Nephron (organoid): ENCODE measurements at regions not wholly inside any gene's neighbourhood (a gene's known extent, or its start where the extent isn't known, plus 50 kb on each side); places are given as distances from the start of the nearest gene placed in this dataset.
A peak's percentile ranks its signal among the peaks of the same experiment; 100 is the strongest.

ENCODE experiments used
- H3K27ac Mint-ChIP-seq, 3 experiments: 2 replicates each; pipeline ENCODE4 v1.8.0; 2020; ENCODE audit warnings: mixed read lengths in 3 of 3, mild to moderate bottlenecking in 2 of 3, moderate library complexity in 1 of 3
- H3K27me3 Mint-ChIP-seq: 2 replicates; pipeline ENCODE4 v1.8.0; 2021; ENCODE audit warnings: low read depth, mild to moderate bottlenecking, moderate library complexity, mixed read lengths
- H3K36me3 Mint-ChIP-seq: 2 replicates; pipeline ENCODE4 v1.8.0; 2020; ENCODE audit warnings: low read depth, mixed read lengths
- H3K4me1 Mint-ChIP-seq: 2 replicates; pipeline ENCODE4 v1.8.0; 2020; ENCODE audit warnings: mixed read lengths
- H3K4me3 Mint-ChIP-seq, 3 experiments: 2 replicates each; pipeline ENCODE4 v1.8.0; 2020; ENCODE audit warnings: mild to moderate bottlenecking in 3 of 3, mixed read lengths in 3 of 3, moderate library complexity in 2 of 3
- H3K9me3 Mint-ChIP-seq: 2 replicates; pipeline ENCODE4 v1.8.0; 2020; ENCODE audit warnings: mixed read lengths
- TF ChIP-seq, protein P1 (sequence below), 3 experiments: fragments of 200-600 bp; sonication (generic); IDR thresholded peaks; one replicate each; pipeline ENCODE4 v1.5.0; 2021; ENCODE audit warnings: antibody characterized with exemption in 3 of 3; ENCODE audit not compliant: unreplicated experiment in 3 of 3

- Mint-ChIP-seq H3K27ac (peak overlapping the region; percentile 74 to 89 (median 79)), H3K36me3 (no peaks in the 10 kb centered on the region), H3K4me1 (peaks cover 79% of the 10 kb centered on the region), H3K9me3 (peaks cover 2% of the 10 kb centered on the region), H3K27me3 (no peaks in the 10 kb centered on the region), H3K4me3 (peak overlapping the region; percentile 68 to 85 (median 76))
- TF ChIP-seq, protein P1, sequence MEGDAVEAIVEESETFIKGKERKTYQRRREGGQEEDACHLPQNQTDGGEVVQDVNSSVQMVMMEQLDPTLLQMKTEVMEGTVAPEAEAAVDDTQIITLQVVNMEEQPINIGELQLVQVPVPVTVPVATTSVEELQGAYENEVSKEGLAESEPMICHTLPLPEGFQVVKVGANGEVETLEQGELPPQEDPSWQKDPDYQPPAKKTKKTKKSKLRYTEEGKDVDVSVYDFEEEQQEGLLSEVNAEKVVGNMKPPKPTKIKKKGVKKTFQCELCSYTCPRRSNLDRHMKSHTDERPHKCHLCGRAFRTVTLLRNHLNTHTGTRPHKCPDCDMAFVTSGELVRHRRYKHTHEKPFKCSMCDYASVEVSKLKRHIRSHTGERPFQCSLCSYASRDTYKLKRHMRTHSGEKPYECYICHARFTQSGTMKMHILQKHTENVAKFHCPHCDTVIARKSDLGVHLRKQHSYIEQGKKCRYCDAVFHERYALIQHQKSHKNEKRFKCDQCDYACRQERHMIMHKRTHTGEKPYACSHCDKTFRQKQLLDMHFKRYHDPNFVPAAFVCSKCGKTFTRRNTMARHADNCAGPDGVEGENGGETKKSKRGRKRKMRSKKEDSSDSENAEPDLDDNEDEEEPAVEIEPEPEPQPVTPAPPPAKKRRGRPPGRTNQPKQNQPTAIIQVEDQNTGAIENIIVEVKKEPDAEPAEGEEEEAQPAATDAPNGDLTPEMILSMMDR (IDR thresholded peaks at IDR 0.05; ENCODE audit: unreplicated experiment in 3 of 3) = no peak
These were observed 86.7 kb upstream of the C1QTNF7 start for GRCh38 chr4:15340902-15341732.

- Mint-ChIP-seq H3K36me3 (peaks cover 2% of the 10 kb centered on the region), H3K27me3 (no peaks in the 10 kb centered on the region), H3K4me3 (peak overlapping the region; percentile 68 to 85 (median 76)), H3K4me1 (peaks cover 80% of the 10 kb centered on the region), H3K27ac (peak overlapping the region; percentile 74 to 89 (median 79)), H3K9me3 (peaks cover 2% of the 10 kb centered on the region)
- TF ChIP-seq, protein P1 (IDR thresholded peaks at IDR 0.05; ENCODE audit: unreplicated experiment in 3 of 3) = no peak
These were observed 86.0 kb upstream of the C1QTNF7 start for GRCh38 chr4:15341733-15342300.

- Mint-ChIP-seq H3K4me1 (peaks cover 71% of the 10 kb centered on the region), H3K36me3 (peaks cover 3% of the 10 kb centered on the region), H3K9me3 (peaks cover under 1% of the 10 kb centered on the region), H3K27ac (peak overlapping the region; percentile 43 to 77 (median 73)), H3K27me3 (peaks cover 4% of the 10 kb centered on the region), H3K4me3 (no peak overlapping the region)
- TF ChIP-seq, protein P1 (IDR thresholded peaks at IDR 0.05; ENCODE audit: unreplicated experiment in 3 of 3) = no peak
These were observed 84.8 kb upstream of the C1QTNF7 start for GRCh38 chr4:15343000-15343399.

- H3K4me1 Mint-ChIP-seq = peaks cover 69% of the 10 kb centered on the region
- peaks cover 3% of the 10 kb centered on the region for H3K36me3 Mint-ChIP-seq
- peak overlapping the region; percentile 43 to 77 (median 73) for H3K27ac Mint-ChIP-seq
- TF ChIP-seq, protein P1 (IDR thresholded peaks at IDR 0.05; ENCODE audit: unreplicated experiment in 3 of 3) = no peak
- peaks cover 4% of the 10 kb centered on the region for H3K27me3 Mint-ChIP-seq
- no peak overlapping the region for H3K4me3 Mint-ChIP-seq
- H3K9me3 Mint-ChIP-seq = no peaks in the 10 kb centered on the region
These were observed 84.3 kb upstream of the C1QTNF7 start for GRCh38 chr4:15343581-15343980.

DNA sequence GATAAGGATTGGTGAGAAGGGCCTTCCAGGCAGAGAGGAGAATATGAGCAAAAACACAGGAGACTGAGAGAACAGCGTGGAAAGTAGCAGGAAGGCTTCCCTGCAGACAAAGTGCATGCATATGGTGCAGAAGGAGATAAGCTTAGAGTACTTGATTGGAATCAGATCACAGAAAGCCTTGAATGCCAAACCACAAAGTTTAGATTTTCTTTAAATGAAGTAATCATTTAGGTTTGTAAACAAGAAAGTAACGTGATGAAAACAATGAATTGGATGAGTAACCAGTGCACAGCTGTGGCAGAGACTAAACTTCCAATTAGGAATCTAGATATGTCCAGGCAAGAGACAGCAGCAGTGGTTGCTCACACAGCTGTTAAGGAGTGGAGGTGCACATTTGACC lies 83.8 kb upstream of the C1QTNF7 start:
- no peaks in the 10 kb centered on the region for H3K9me3 Mint-ChIP-seq
- TF ChIP-seq, protein P1 (IDR thresholded peaks at IDR 0.05; ENCODE audit: unreplicated experiment in 3 of 3) = no peak
- H3K27me3 Mint-ChIP-seq = peaks cover 4% of the 10 kb centered on the region
- H3K4me1 Mint-ChIP-seq = peaks cover 68% of the 10 kb centered on the region
- H3K27ac Mint-ChIP-seq = peak overlapping the region in 2 of 3 experiments; percentile 11 to 28
- H3K36me3 Mint-ChIP-seq = peaks cover 3% of the 10 kb centered on the region
- H3K4me3 Mint-ChIP-seq = no peak overlapping the region
